HG03354 (cell line): ENCODE measurements at regions not wholly inside any gene's neighbourhood (a gene's known extent, or its start where the extent isn't known, plus 50 kb on each side); places are given as distances from the start of the nearest gene placed in this dataset.
"Not testable (repeated sequence)": the region's sequence is repeated elsewhere in the genome, so short reads cannot be mapped to it uniquely, and the experiment has no call there.

Experiments
- ATAC-seq: cut with Tn5 transposase; IDR thresholded peaks from one replicate; pipeline ENCODE4 v1.9.1; 2021; ENCODE audit warnings: mild to moderate bottlenecking; ENCODE audit not compliant: unreplicated experiment, poor library complexity, severe bottlenecking

DNA sequence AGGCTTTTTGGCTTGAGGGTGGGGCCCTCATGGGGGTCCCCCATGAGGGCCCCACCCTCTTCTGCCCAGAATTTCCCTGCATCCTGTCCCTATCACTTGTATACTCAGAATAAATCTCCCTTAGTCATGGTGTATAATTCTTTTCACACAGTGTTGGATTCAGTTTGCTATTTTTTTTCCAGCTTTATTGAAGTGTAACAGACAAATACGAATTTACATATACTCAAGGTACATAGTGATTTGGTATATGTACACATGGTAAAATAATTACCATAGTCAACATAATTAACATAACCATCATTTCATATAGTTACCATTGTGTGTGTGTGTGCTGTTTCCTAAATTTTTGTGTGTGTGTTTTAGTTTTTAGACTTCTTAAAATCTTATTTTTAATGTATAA is 289.4 kb downstream of the CNTNAP3B start:
- ATAC-seq, result not testable (repeated sequence)

DNA sequence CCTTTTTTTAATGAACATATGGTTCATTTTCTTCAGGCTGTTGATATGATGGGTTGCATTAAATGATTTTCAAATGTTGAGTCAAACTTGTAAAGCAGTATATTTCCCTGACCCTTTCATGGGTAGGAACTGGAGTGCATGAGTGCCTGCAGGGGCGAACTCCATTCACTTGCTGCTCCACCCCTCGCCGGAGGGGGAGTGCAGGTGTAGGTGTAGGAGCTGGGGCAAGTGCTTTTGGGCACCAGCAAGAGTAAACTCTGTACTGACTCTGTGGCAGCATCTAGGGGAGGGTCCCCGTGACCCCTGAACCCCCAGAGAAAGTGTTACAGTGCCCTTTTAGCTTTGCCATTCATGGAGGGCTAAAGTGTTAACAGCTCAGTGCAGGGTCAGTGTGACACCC is 290.3 kb downstream of the CNTNAP3B start:
- ATAC-seq, result not testable (repeated sequence)

DNA sequence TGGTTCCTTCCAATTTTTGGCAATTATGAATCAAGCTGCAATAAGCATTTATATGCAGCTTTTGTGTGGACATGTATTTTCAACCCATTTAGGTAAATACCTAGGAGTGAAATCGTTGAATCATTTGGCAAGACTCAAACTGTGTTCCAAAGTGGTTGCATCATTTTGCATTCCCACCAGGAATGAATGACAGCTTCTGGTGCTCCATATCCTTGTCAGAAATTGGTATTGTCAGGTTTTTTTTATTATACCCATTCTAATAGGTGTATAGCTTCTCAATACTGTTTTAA is 290.7 kb downstream of the CNTNAP3B start:
- not testable (repeated sequence) for ATAC-seq

DNA sequence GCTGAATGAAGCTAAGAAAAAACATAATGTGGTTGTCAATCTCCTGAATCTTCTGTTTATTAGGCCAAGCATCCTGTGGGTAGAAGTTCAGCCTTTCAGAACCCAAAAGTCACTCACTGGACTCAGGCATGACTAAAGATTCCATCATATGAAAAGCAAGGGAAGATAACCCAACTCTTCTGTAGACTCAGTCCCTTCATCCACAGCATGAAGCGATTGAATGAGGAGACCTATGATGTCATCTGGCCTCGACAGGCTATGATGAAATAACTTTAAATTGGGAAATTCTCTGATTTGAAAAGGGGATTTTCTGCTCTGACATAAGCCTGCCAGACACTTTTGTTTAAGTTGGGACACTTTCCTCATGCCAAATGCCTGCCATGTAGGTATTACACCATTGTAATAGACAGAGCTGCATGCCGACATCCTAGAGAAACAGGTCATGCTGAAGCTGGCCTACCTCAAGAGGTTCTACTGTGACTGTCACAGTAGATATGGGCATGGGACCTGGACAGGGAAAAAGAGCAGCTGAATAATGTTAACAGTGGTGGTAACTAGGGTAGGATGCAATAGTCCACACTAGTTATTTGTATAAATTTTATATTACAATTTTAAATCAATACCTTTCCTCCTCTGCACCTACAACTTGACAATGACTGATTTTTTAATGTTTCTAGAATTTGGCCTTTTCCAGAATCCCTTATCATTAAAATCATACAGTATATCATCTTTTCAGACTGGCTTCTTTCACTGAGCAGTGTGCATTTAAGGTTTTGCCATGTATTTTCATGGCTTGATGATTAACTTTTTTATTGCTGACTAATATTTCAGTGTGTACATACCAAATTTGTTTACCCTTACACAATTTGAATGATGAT is 291.3 kb downstream of the CNTNAP3B start:
- not testable (repeated sequence) for ATAC-seq

DNA sequence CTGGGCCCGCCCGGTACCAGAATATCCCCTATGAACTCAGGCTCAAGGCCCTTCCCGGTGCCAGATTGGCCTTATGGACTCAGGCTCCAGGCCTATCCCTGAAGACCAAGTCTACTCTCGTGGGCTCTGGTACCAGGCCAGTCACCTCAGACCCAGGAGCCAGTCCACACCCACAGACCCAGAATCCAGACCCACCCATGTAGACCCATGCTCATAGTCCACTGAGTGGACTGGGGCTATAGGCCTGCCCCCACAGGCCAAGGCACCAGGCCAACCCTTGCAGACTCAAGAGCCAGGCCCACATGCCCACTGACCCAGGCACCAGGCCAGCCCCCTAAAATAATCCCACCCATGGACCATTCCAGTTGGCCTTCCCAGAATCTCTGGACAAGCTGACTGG is 296.1 kb downstream of the CNTNAP3B start:
- not testable (repeated sequence) for ATAC-seq

DNA sequence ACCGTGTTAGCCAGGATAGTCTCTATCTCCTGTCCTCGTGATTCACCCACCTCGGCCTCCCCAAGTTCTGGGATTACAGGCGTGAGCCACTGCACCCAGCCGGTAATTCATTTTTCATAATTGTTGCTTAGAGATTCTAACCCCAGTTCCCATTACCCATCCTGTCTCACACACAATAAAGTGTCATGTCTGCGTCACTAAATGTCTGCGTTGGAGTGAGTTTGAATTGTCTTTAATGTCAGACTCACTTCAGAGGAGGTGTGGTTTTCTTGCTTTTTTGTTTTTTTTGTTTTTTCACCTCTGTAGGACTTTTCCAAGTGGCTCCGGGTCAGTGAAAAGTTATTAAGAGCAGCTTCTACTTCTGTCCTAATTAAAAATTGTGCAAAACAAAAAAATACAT is 304.5 kb downstream of the CNTNAP3B start:
- not testable (repeated sequence) for ATAC-seq

DNA sequence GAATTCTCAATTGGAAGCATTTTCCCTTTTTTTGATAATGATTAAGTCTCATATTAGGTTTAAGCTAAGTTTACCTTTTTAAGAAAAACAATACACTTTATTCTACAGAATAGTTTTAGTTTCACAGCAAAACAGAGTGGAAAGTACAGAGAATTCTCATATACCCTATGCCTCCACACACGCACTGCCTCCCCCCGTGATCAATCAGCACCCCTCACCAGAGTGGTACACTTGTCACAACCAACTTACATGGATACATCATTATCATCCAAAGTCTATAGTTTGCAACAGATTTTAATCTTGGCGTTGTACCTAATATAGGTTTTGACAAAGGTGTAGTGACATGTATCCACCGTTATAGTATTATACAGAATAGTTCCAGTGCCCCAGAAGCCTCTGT is 326.5 kb downstream of the CNTNAP3B start:
- not testable (repeated sequence) for ATAC-seq

DNA sequence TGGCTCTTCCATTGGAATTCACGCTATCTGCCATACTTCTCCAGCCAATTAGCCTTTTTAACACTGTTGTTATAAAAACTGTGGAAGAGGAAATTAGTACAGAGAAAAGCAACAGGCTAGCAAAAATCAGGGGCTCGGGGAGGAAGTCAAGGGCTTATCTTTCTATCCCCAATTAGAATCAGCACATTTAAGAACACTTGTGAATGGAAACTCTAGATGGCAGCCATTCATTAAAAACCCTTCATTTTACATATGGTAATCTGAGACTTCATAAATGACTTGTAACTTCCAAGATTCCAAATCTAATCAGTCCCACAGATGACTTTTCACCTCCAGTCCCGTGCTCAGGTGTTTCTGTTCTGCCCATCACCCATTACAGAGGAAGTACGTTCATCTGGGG is 330.5 kb downstream of the CNTNAP3B start:
- ATAC-seq, result not testable (repeated sequence)

DNA sequence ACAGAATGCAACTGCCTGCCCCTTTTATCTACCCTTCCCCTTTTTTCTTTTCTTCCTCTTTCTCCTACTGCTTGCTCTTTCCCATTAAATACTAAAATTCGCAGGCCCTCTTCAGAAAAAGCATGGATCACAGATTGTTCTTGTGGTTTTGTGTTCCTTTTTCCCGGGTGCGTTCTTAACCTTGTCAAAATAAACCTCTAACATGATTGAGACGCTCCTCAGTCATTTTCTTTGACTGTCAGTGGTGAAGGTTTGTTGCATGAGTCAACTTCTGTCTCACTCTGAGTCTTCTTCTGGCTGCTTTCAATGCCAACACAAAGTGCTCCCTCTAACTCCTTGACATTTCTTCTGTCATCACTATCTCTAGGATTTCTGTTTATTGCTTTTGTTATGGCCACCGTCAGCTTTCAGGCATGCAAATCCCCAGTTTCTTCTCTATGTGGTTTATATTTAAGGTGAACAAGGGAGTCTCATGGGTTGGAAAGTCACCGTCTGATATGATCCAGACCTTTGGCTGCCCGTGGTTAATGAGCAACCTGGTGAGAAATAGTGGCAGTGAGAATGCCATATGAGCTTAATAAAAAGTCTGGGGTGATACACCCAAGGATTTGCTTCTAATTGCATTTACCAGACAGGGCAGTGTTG is 338.4 kb downstream of the CNTNAP3B start:
- ATAC-seq, result not testable (repeated sequence)

DNA sequence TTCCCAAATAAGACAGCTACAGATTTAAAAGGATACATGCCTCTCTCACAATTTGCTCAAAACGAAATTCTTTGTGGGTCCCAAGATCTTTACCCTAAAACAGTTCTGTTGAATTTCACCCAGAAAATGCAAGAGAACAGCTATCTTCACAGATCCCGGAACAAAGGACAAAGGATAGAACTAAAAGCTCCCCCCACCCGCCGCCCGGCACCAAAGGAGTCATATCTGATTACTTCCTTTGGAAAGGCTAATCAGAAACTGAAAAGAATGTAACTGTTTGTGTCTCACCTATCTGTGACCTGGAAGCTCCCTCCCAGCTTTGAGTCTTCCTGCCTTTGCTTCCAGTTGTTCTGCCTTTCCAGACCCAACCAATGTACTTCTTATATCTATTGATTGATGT is 339.2 kb downstream of the CNTNAP3B start:
- ATAC-seq, result not testable (repeated sequence)

DNA sequence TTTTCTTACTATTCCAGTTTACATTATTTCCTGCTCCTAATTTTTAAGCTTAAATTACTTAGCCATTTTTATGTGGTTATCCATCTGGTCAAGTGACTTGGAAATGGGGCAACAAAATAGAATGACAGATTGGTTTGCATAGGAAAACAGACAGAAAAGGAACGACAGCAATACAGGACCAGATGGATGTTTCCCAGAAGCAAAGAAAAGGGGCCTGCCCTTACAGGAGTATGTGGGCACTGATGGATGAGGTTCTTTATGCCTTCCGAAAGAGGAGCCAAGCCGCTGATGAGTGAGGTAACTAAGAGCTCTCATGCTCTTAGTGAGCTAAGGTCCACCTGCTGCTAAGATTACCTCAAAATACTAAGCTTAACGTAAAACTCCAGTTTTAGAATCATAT is 339.8 kb downstream of the CNTNAP3B start:
- ATAC-seq, result not testable (repeated sequence)

DNA sequence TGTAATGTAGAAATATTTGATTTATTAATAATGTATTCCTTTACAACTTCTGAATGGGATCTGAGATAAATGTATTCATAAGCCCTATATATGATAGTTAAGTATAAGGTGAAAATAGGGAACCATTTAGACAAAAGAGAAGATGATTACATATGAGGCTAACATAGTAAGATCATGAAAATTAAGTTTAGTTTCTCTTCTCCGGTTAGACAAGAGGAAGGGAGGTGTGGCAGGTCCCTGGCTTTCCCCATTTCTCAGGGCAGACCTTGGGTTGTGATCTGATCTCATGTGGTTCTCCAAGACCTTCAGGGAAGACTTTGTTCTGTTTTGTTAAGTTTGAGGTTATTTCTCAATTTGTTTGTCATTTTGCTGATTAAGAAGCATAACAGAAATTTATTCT is 341.3 kb downstream of the CNTNAP3B start:
- not testable (repeated sequence) for ATAC-seq

DNA sequence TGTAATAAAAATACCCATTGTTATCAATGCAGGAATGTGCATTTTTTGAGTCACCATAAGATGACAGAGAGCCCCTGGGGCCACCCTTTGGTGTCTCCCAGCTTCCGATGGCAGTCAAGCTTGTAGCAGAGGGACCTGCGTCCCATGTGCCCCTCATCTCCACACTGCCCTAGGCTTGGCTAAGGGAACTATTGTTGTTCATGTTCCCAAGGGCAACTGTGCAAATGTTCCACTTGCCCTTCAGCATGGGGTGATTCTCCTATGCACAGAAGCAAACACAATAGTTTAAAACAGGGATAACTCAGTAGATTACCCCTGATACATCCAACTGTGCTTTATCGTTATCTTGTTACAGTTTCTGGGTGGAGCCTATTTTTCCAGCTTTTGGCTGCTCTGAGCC is 342.0 kb downstream of the CNTNAP3B start:
- not testable (repeated sequence) for ATAC-seq

DNA sequence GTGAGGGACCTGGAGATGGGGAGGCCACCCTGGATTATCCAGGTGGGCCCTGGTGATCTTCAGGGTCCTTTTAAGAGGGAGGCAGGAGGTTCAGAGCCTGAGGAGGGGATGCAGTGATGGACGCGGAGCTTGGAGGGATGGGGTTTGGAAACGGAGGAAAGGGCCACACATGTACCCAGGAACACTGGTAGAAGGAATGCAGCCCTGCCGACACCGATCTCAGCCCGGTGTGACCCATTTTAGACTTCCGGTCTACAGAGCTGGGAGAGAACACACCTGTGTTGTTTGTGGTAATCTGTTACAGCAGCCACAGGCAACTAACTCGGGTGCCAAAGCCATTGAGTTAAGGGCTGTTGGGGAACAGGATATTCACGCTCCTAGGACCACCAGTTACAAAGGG is 345.2 kb downstream of the CNTNAP3B start:
- not testable (repeated sequence) for ATAC-seq

DNA sequence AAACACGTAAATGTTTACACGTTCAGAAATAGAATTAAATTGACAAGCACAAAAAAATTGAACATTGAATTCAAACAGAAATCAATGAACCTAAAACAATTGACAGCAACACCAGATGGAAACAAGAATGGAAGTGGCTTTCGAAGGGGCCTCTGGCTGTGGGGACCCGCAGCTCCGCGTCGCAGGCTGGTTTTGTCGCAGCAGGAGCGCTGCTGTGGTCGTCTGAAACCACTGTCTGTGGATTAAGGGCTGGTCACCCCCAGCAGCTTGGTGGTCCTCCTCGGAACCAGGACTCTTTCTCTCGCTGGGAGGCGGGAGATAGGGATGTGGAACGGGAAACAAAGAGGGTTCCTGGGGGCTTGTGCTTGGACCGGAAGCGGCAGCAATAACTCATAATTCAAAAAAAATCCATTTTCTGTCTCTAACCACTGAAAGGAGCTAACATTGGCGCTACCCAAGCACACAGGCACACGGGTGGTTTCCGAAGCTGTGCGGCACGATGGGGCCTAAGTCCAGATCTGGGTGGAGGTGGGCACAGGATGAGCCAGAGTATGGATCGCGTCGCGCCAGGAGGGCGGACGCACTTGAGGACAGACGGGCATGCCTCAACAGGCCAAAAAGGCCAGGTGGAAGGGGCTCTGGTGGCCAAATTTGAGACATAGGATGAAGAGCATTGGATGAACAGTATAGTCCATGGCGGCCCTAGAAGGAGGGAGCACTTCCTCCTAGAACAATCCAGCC is 346.0 kb downstream of the CNTNAP3B start:
- ATAC-seq, result not testable (repeated sequence)

DNA sequence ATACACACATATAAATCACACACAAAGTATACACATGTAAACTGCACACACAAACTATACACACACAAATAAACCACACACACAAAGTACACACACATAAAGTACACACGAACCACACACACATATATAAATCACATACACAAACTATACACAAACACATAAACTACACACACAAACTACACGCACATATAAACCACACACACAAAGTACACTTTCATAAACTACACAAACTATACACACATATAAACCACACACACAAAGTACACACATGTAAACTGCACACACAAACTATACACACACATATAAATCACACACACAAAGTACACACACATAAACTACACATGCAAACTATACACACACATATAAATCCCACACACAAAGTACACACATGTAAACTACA is 347.3 kb downstream of the CNTNAP3B start:
- ATAC-seq, result not testable (repeated sequence)

DNA sequence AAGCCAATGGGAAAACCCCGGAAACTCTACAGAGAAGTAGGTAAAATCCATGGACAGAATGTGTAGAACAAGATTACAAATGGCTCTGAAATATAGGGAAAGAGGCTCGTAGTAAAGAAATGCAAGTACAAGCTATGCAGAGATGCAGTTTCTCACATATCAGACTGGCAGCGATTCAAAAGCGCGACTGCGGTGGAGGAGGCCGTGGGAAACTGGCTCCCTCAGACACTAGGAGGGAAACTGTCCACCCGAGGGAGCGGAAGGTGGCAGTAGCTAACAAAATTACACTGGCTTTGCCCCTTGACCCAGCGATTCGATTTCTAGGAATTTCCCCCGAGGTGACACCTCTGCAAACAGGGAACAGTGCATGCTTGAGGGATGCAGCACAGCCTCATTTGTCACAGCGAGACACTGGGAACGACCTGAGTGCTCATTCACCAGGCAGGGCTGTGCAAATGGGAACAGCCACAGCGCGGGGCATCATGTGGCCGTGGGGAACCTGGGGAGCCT is 349.3 kb downstream of the CNTNAP3B start:
- ATAC-seq, result not testable (repeated sequence)

DNA sequence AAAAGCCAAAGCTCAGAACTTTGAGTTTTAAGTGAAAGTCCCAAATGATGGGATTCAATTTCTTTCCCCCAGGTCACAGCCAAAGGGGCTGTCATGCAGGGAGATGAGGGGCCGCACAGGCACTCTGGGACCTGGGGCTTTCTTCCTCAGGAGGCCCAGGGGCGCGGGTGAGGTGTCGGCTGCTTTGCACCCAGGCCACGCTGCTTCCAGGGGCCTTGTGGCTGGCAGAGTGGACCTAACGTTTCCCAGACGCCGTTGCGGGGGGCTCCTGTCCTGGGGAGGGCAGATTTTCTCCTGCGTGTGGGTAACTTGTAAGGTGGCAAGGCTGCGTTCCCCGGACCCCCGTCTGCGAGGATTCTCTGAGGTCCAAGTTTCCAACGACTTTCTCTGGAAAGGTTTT is 350.0 kb downstream of the CNTNAP3B start:
- ATAC-seq, result not testable (repeated sequence)

DNA sequence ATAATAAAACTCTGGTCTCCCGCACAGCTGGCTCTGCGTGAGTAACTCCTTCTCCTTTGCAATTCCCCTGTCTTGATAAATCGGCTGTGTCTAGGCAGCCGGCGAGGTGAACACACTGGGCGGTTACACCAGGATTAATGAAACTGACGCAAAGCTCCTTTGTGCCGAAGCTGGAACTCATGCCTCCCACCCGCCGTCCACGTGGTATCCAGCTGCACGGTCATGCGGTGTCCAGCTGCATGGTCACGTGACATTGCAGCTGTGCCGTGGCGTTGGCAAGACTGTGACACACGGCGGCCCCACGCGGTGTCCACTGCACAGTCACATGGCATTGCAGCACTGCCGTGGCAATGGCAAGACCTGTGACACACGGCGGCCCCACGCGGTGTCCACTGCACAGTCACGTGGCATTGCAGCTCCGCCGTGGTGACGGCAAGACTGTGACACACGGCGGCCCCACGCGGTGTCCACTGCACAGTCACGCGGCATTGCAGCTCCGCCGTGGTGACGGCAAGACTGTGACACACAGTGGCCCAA is 350.6 kb downstream of the CNTNAP3B start:
- not testable (repeated sequence) for ATAC-seq

DNA sequence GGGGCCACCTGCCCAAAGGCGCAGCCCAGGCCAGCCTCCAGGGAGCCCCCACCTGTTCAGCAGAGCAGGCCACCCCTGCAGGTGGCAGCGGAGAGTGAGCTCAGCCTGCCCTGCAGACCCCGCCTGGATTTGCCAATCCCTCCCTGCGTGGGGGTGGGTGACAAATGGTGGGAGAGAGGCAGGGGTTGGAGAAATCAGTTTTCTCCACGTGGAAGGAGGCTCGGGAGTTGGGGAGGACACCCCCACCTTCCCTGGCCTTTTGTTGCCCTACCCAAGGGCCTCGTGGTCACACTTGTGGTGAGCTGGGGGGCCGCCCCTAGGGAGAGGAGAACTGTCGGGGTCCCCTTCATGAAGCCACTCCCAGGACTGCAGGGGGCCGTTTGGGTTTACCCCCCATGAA is 351.7 kb downstream of the CNTNAP3B start:
- not testable (repeated sequence) for ATAC-seq
